IPS-15b (cell line): ENCODE measurements at regions not wholly inside any gene's neighbourhood (a gene's known extent, or its start where the extent isn't known, plus 50 kb on each side); places are given as distances from the start of the nearest gene placed in this dataset.

Experiments
- H3K27me3 ChIP-seq: one replicate; pipeline ENCODE4 v1.6.1; 2013; ENCODE audit warnings: low read length; ENCODE audit not compliant: control insufficient read depth, insufficient read depth
- H3K36me3 ChIP-seq: one replicate; pipeline ENCODE4 v1.6.1; 2013; ENCODE audit warnings: low read length; ENCODE audit not compliant: control insufficient read depth, insufficient read depth
- H3K4me1 ChIP-seq: one replicate; pipeline ENCODE4 v1.6.1; 2013; ENCODE audit warnings: mild to moderate bottlenecking, low read length; ENCODE audit not compliant: control insufficient read depth, insufficient read depth
- H3K4me3 ChIP-seq: one replicate; pipeline ENCODE4 v1.5.1; 2013; ENCODE audit warnings: low read depth, low read length
- H3K9ac ChIP-seq: one replicate; pipeline ENCODE4 v1.6.1; 2013; ENCODE audit warnings: low read depth, mild to moderate bottlenecking, low read length
- H3K9me3 ChIP-seq: one replicate; pipeline ENCODE4 v1.6.1; 2013; ENCODE audit warnings: mild to moderate bottlenecking, low read length; ENCODE audit not compliant: control insufficient read depth, insufficient read depth

DNA sequence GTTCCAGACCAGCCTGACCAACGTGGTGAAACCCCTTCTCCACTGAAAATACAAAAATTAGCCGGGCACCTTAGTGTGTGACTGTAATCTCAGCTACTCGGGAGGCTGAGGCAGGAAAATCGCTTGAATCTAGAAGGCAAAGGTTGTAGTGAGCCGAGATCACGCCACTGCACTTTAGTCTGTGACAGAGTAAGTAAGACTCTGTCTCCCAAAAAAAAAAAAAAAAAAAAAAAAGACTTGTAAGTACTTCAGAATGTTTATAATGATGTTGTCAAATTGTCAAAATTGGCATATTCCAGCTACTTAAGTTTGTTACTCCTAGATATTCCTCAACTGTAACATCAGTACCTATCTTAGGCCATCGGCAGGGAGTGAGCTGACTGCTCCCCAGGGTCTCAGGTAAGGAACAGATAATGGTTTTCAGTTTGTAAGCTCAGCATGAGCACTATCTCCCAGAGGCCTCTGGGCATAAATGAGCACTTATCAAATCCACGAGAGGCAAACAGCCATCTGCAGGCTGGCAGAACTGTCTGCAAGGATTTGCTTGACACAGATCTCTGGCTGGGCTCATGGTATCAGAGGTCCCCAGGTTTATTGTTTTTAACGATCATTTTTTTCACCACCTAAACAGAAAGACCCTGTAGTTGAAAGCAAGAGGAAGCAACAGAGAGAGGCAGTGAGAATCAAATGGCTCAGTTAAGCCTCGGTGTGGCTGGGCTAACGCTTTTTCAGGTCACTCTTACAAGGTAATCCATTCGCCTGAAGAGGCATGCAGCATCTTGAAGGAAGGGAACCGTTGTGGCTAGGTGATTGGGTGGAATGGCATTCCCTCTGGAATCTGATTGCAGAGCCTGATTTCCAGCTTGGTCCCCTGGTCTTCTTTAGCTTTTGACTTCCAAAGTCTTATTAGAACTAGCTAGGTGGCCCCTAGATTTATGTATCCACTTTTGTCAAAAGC, 115.9 kb downstream of the LY86 start:
- Histone ChIP-seq H3K36me3 (no peaks in the 10 kb centered on the region), H3K4me1 (peaks cover 8% of the 10 kb centered on the region), H3K27me3 (no peaks in the 10 kb centered on the region), H3K9ac (no peak overlapping the region), H3K9me3 (no peaks in the 10 kb centered on the region), H3K4me3 (no peak overlapping the region)

DNA sequence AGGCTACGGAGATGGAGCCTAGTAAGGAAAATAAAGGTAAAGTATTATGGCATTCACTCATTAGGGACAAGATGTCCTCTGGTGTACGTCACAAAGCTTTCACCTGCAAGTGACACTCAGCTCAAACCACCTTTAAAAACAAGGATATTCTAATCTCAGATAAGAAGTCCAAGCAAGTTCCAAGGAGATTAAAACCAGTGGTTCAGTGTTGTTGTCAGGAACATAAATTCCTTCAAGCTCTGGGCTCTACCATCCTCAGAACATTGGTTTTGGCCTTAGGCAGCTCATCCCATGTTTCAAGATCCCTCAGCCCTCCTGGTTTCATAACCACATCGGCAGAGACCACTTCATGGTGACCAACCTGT, 116.5 kb downstream of the LY86 start:
- Histone ChIP-seq H3K27me3 (no peaks in the 10 kb centered on the region), H3K9me3 (no peaks in the 10 kb centered on the region), H3K9ac (no peak overlapping the region), H3K4me3 (no peak overlapping the region), H3K4me1 (peaks cover 1% of the 10 kb centered on the region), H3K36me3 (no peaks in the 10 kb centered on the region)

DNA sequence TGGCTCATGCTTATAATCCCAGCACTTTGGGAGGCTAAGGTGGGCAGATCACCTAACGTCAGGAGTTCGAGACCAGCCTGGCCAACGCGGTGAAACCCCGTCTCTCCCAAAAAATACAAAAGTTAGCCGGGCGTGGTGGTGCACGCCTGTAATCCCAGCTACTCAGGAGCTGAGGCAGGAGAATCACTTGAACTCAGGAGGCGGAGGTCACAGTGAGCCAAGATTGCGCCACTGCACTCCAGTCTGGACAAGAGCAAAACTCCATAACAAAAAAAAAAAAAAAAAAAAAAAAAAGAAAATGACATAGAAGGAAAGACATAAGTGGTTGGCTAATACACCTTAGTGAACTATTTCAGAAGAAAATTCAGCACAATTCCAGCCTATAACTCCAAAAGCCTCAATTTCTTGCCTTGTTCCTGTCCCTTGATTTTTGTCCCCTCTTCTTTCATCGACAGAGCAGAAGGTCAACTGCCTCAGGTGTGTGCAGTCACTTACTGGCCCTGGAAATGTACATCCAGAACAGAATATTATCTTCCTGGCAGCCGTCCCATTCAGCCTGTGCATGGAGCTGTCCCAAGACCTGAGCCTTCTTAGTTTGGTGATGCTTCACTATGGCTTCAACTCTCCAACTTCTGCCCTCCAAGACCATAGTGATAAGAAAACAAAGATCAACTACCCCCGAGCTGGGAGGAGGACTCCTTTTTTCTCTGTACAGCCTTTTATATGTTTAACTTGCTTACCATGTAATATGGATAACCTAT, 117.6 kb downstream of the LY86 start:
- Histone ChIP-seq H3K9ac (no peak overlapping the region), H3K4me1 (no peaks in the 10 kb centered on the region), H3K27me3 (no peaks in the 10 kb centered on the region), H3K9me3 (no peaks in the 10 kb centered on the region), H3K4me3 (no peak overlapping the region), H3K36me3 (no peaks in the 10 kb centered on the region)

DNA sequence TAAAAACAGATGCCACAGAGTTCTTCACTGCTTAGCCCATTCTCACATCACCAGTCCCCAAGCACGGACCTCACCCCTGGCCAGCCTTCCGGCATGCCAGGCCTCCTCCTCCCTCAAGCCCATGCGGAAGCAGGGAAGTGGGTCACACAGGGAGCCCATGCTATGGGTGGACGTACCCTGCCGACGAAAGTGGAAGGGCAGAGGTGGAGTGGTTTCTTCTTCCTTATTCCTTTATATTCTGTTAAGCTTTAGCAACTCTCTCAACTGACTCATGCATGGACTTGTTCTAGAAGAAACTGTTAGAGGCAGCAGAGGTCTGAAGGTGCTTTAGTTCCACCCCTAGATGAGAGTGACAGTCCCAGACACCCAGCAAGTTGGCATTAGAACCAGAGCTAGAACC, 118.6 kb downstream of the LY86 start:
- H3K4me1 ChIP-seq: no peaks in the 10 kb centered on the region
- no peak overlapping the region for H3K4me3 ChIP-seq
- no peaks in the 10 kb centered on the region for H3K9me3 ChIP-seq
- no peaks in the 10 kb centered on the region for H3K36me3 ChIP-seq
- no peaks in the 10 kb centered on the region for H3K27me3 ChIP-seq
- H3K9ac ChIP-seq: no peak overlapping the region

DNA sequence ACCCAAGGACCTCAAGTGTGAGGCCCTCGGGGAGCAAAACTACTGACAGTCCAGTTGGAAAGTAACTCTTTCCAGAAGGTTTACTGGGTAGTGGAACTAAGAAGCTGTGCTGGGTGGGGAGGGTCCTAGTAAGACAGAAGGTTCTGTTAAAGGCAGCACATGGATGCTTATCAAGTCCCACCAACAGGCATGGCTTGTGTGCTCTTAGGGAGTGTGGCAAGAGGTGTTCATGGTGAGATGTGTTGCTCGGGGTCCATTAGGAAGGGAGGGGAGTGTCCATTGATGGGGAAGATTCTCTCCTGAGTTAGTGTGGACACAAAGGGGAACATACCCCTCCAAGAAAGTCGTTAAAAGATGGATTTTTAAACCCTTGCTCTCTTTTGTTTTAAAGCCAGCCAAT, 120.6 kb downstream of the LY86 start:
- H3K27me3 ChIP-seq: no peaks in the 10 kb centered on the region
- no peaks in the 10 kb centered on the region for H3K9me3 ChIP-seq
- H3K9ac ChIP-seq: no peak overlapping the region
- no peaks in the 10 kb centered on the region for H3K36me3 ChIP-seq
- H3K4me3 ChIP-seq: no peak overlapping the region
- peaks cover 3% of the 10 kb centered on the region for H3K4me1 ChIP-seq

DNA sequence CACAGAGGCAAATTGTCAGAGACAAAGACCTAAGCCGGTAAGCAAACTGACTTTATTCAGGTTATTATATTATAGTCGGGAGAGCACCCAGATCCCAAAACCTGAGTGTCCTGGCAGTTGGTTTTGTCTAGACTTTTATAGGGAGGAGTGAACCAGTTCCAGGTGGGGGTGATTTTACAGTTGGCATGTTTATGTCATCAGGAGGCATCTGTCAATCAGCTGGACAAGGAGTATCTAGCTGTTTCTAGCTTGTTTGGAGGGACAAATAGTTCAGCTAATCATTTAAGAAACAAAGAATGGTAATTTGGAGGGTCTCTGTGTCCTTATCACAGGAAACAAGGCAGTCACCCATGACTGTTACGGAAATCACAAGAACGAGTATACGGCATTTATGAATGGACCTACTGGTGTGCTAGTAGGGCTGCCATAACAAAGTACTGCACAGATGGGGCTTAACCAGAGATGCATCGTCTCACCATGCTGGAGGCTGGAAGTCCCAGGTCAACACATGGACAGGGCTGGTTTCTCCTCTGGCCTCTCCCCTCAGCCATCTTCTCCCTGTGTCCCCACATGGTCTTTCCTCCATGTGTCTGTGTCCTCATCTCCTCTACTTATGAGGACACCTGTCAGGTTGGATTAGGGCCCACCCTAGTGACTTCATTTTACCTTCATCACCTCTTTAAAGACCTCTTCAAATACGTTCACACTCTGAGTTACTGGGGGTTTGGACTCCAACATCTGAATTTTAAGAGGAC, 122.7 kb downstream of the LY86 start:
- H3K27me3 ChIP-seq: no peaks in the 10 kb centered on the region
- no peak overlapping the region for H3K9ac ChIP-seq
- no peak overlapping the region for H3K4me3 ChIP-seq
- H3K36me3 ChIP-seq: no peaks in the 10 kb centered on the region
- H3K9me3 ChIP-seq: no peaks in the 10 kb centered on the region
- H3K4me1 ChIP-seq: peaks cover 3% of the 10 kb centered on the region

DNA sequence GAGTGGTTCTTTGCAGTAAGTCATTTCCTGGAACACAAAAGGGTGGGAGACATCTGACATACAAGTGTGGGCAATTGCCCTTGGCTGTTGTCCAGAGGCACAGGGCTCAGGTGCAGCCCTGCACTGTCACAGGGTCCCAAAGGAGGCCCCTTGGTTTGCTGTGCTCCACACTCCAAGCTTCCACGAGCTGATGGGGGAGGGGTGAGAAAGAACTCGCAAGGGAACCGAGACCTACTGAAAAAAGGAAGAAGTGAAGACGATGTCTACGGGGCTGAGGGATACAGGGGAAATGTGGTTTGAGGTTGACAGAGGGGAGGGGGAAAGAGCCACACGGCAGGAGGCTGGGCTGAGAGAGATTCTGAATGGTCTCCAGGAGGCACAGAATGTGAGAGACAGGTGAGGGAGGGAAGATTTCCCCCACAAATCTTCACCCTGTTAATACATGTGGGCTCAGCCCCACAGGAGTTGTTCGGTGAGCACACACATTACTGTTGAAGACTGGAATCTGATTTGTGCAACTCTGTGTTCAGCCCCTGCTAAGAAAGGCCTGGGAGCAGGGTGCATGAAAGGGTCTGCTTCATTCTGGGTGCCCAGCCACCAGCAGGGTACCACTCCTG, 123.4 kb downstream of the LY86 start:
- Histone ChIP-seq H3K27me3 (no peaks in the 10 kb centered on the region), H3K36me3 (no peaks in the 10 kb centered on the region), H3K9me3 (no peaks in the 10 kb centered on the region), H3K9ac (no peak overlapping the region), H3K4me3 (no peak overlapping the region), H3K4me1 (peaks cover 3% of the 10 kb centered on the region)

DNA sequence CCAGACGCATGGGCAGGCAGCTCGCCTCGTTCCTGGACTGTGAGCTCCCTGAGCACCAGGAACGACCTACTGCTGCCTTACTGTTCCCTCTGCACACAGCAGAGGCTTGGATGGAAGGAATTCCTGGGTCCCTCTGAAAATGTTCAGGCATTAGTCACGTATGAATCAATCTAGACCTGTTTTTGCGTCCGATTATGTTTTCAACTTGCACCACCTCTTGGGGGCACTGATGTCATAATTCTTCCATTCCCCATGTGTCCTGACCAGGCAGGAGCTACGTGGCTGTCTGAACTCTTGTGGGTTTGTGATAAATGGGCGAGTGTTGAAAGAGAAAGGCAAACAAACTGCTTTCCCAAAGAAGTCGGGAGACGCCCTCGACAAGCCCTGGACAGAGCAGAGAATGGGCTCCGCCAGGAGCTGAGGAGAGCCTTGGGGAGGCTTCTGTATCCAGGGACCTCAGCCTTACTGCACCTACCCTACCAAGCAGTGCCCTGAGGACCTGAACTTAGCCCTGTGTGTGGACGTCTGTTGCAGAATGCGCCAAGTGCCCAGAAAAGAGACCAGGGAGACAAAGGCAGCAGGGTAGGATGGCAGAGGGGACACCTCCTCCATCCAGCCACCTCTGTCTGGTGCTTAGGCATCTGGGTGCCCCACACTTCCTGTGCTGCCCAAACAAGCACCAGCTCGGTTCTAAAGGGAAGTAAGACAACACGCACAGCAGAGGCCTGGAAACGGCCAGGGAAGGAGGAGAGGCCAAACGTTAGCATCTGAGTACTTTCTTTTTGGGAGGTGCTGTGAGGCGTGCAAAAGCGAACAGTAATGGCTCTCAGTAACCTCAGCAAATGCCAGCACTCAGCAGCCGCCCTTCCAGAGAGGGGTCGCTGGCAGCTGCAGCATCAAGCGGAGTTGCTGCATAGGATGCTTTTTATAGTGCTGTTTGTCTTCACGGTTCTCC, 124.2 kb downstream of the LY86 start:
- Histone ChIP-seq H3K9me3 (no peaks in the 10 kb centered on the region), H3K4me1 (peaks cover 3% of the 10 kb centered on the region), H3K9ac (no peak overlapping the region), H3K27me3 (no peaks in the 10 kb centered on the region), H3K4me3 (no peak overlapping the region), H3K36me3 (no peaks in the 10 kb centered on the region)

DNA sequence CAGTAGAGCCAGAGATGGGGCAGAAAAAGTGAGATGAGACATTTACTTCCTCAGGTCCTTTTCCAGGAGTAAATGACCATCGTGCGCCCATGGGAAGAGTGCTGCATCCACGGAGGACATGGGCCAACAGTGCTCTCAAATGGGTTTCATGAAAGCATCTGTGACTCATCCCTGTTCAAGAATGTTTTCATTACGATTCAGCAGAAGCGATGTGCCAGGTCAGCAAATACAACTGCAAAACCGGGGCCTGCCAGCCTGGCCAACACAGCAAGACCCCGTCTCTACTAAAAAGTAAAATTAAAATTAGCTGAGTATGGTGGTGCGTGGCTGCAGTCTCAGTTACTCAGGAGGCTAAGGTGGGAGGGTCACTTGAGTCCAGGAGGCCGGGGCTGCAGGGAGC, 125.1 kb downstream of the LY86 start:
- no peaks in the 10 kb centered on the region for H3K27me3 ChIP-seq
- H3K4me3 ChIP-seq: no peak overlapping the region
- no peaks in the 10 kb centered on the region for H3K36me3 ChIP-seq
- no peak overlapping the region for H3K9ac ChIP-seq
- peaks cover 3% of the 10 kb centered on the region for H3K4me1 ChIP-seq
- no peaks in the 10 kb centered on the region for H3K9me3 ChIP-seq

DNA sequence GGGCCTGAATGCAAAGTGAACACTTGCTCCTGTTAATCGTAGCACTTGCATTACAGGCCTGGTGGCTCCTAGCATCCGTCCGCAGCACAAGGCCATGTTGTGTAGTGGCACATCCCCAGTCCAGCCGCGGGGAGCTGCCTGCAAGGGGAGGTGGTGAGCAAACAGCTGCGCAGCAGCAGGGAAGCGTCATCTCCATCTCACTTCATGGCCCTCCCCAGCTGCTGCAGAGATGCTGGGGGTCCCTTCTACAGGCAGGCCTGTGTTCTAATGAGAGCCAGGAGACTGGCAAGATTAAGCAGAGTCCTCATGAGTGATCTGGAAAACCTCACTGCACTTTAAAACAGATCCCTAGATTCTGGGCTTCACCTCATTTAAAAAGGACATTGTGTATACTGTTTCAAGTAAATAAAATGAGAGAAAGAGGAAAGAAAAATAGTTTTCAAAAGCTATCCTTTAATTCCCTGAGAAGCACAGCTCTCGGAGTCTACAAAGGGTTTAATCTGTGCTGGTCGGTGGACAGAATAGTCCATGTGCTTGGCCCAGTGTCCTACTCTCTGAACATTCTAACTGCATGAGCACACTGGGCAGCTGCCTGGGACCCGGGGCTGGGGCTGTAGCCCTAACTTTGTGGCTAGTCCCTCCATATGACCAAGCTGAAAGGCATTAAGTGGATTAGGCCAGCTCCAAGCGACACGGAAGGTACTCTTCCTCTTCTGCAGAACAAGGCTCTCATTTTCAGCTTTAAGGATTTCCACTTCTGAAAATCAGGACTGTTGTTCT, 125.8 kb downstream of the LY86 start:
- Histone ChIP-seq H3K9ac (no peak overlapping the region), H3K36me3 (no peaks in the 10 kb centered on the region), H3K4me3 (no peak overlapping the region), H3K4me1 (peaks cover 3% of the 10 kb centered on the region), H3K9me3 (no peaks in the 10 kb centered on the region), H3K27me3 (no peaks in the 10 kb centered on the region)
